HEK293 (cell line): ENCODE measurements at regions not wholly inside any gene's neighbourhood (a gene's known extent, or its start where the extent isn't known, plus 50 kb on each side); places are given as distances from the start of the nearest gene placed in this dataset.

Experiments
- CTCF ChIA-PET: fragments of 350-600 bp; formaldehyde crosslinking; extraction: SDS; loops from one replicate; lab custom pipeline; 2021; ENCODE audit warnings: antibody characterized with exemption; lab: Yijun Ruan, JAX
- POLR2A ChIA-PET: fragments of 300-600 bp; formaldehyde crosslinking; extraction: SDS; loops from one replicate; lab custom pipeline; 2020; ENCODE audit warnings: antibody characterized with exemption, inconsistent platforms; lab: Yijun Ruan, JAX
- H3K27ac ChIP-seq: fragments of 200-500 bp; sonication (Bioruptor generic); 2 replicates; pipeline ENCODE4 v1.5.1; 2014; ENCODE audit warnings: low read depth, low read length, control low read depth, inconsistent platforms; ENCODE audit errors: extremely low read depth
- H3K36me3 ChIP-seq, 2 experiments: fragments of 200-500 bp in 1 of 2; sonication (Bioruptor generic) in 1 of 2; 1 replicate in 1 of 2; 2 replicates in 1 of 2; pipeline ENCODE4 v1.5.1; 2014 to 2017; ENCODE audit warnings: inconsistent platforms in 2 of 2, low read length in 2 of 2; ENCODE audit not compliant: control insufficient read depth in 2 of 2, insufficient read depth in 1 of 2
- H3K4me1 ChIP-seq: fragments of 200-500 bp; sonication (Bioruptor generic); 2 replicates; pipeline ENCODE4 v1.5.1; 2014; ENCODE audit warnings: mild to moderate bottlenecking, low read length, inconsistent platforms; ENCODE audit not compliant: control insufficient read depth, insufficient read depth
- H3K4me3 ChIP-seq: 2 replicates; pipeline ENCODE4 v1.5.1; 2011; ENCODE audit warnings: low read depth, mild to moderate bottlenecking, control low read depth, low read length, moderate library complexity
- H3K9me3 ChIP-seq: fragments of 200-500 bp; sonication (Bioruptor generic); 2 replicates; pipeline ENCODE4 v1.5.1; 2014; ENCODE audit warnings: low read depth, low read length, inconsistent platforms; ENCODE audit not compliant: control insufficient read depth, insufficient read depth
- ELK4 ChIP-seq: IDR thresholded peaks from 2 replicates; pipeline ENCODE4 v1.6.1; 2011; ENCODE audit warnings: mild to moderate bottlenecking, low read depth, low read length, borderline replicate concordance
- GLI2 ChIP-seq: fragments of 450-650 bp; formaldehyde crosslinking; IDR thresholded peaks from 2 replicates; pipeline ENCODE4; 2017; ENCODE audit warnings: missing biosample characterization, missing genetic modification characterization, low read depth, borderline replicate concordance
- OSR2 ChIP-seq: fragments of 450-650 bp; formaldehyde crosslinking; IDR thresholded peaks from 2 replicates; pipeline ENCODE4 v1.5.1; 2016; ENCODE audit warnings: missing biosample characterization, missing genetic modification characterization
- PBX3 ChIP-seq: sonication (generic); formaldehyde crosslinking; IDR thresholded peaks from 2 replicates; pipeline ENCODE4 v1.8.1; 2022; ENCODE audit warnings: mild to moderate bottlenecking, moderate library complexity, missing genetic modification reagents
- PRDM6 ChIP-seq: fragments of 450-650 bp; formaldehyde crosslinking; IDR thresholded peaks from 2 replicates; pipeline ENCODE4 v1.5.1; 2017; ENCODE audit warnings: missing biosample characterization, missing genetic modification characterization
- ZBTB20 ChIP-seq: fragments of 450-650 bp; formaldehyde crosslinking; IDR thresholded peaks from 2 replicates; pipeline ENCODE4 v1.5.1; 2016; ENCODE audit warnings: missing biosample characterization, missing genetic modification characterization
- ZBTB44 ChIP-seq: fragments of 450-650 bp; IDR thresholded peaks from 2 replicates; pipeline ENCODE4 v1.5.1; 2018; ENCODE audit warnings: missing biosample characterization, mild to moderate bottlenecking, missing genetic modification characterization
- ZFP69B ChIP-seq: fragments of 450-650 bp; formaldehyde crosslinking; IDR thresholded peaks from 2 replicates; pipeline ENCODE4 v1.5.1; 2016; ENCODE audit warnings: missing biosample characterization, missing genetic modification characterization
- ZNF132 ChIP-seq: fragments of 450-650 bp; formaldehyde crosslinking; IDR thresholded peaks from 2 replicates; pipeline ENCODE4 v1.5.1; 2017; ENCODE audit warnings: missing biosample characterization, missing genetic modification characterization, borderline replicate concordance
- ZNF175 ChIP-seq: fragments of 450-650 bp; formaldehyde crosslinking; IDR thresholded peaks from 2 replicates; pipeline ENCODE4 v1.5.1; 2016; ENCODE audit warnings: missing biosample characterization, missing genetic modification characterization
- ZNF362 ChIP-seq: fragments of 450-650 bp; formaldehyde crosslinking; IDR thresholded peaks from 2 replicates; pipeline ENCODE4 v1.5.1; 2016; ENCODE audit warnings: missing biosample characterization, missing genetic modification characterization
- ZNF501 ChIP-seq: fragments of 450-650 bp; formaldehyde crosslinking; IDR thresholded peaks from 2 replicates; pipeline ENCODE4 v1.5.1; 2016; ENCODE audit warnings: missing biosample characterization, missing genetic modification characterization
- ZNF514 ChIP-seq: fragments of 450-650 bp; formaldehyde crosslinking; IDR thresholded peaks from 2 replicates; pipeline ENCODE4 v1.5.1; 2016; ENCODE audit warnings: missing biosample characterization, missing genetic modification characterization
- ZNF548 ChIP-seq: fragments of 450-650 bp; formaldehyde crosslinking; IDR thresholded peaks from 2 replicates; pipeline ENCODE4 v1.5.1; 2016; ENCODE audit warnings: missing biosample characterization, missing genetic modification characterization
- TF ChIP-seq, protein P1 (sequence below): fragments of 450-650 bp; formaldehyde crosslinking; IDR thresholded peaks from 2 replicates; pipeline ENCODE4 v1.5.1; 2016; ENCODE audit warnings: missing biosample characterization, missing genetic modification characterization
- TF ChIP-seq, protein P2 (sequence below): fragments of 450-650 bp; formaldehyde crosslinking; IDR thresholded peaks from 2 replicates; pipeline ENCODE4; 2016; ENCODE audit warnings: missing biosample characterization, missing genetic modification characterization
- TF ChIP-seq, protein P3 (sequence below): fragments of 450-650 bp; formaldehyde crosslinking; IDR thresholded peaks from 2 replicates; pipeline ENCODE4 v1.5.0; 2017; ENCODE audit warnings: missing biosample characterization, missing genetic modification characterization, borderline replicate concordance

GRCh38 chrX:11888421-11888820 is 130.4 kb downstream of the MSL3 start:
- H3K4me3 ChIP-seq = no peak overlapping the region
- H3K4me1 ChIP-seq = no peaks in the 10 kb centered on the region
- ChIA-PET POLR2A (no interaction called here), CTCF (no interaction called here)
- H3K36me3 ChIP-seq = no peaks in the 10 kb centered on the region
- H3K9me3 ChIP-seq = no peaks in the 10 kb centered on the region
- H3K27ac ChIP-seq = no peak overlapping the region
- TF ChIP-seq, protein P1, sequence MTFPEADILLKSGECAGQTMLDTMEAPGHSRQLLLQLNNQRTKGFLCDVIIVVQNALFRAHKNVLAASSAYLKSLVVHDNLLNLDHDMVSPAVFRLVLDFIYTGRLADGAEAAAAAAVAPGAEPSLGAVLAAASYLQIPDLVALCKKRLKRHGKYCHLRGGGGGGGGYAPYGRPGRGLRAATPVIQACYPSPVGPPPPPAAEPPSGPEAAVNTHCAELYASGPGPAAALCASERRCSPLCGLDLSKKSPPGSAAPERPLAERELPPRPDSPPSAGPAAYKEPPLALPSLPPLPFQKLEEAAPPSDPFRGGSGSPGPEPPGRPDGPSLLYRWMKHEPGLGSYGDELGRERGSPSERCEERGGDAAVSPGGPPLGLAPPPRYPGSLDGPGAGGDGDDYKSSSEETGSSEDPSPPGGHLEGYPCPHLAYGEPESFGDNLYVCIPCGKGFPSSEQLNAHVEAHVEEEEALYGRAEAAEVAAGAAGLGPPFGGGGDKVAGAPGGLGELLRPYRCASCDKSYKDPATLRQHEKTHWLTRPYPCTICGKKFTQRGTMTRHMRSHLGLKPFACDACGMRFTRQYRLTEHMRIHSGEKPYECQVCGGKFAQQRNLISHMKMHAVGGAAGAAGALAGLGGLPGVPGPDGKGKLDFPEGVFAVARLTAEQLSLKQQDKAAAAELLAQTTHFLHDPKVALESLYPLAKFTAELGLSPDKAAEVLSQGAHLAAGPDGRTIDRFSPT (tag by site-specific recombination) = no peak
- TF ChIP-seq OSR2 (tag by site-specific recombination) (no peak), GLI2 (tag by site-specific recombination) (no peak), ZNF514 (tag by site-specific recombination) (no peak), ZBTB20 (tag by site-specific recombination) (no peak), PBX3 (CRISPR knock-in tag) (no peak), ELK4 (no peak), ZNF501 (tag by site-specific recombination) (no peak), ZFP69B (tag by site-specific recombination) (no peak), ZNF132 (tag by site-specific recombination) (no peak), ZNF548 (tag by site-specific recombination) (no peak), ZNF362 (tag by site-specific recombination) (no peak), ZBTB44 (tag by site-specific recombination) (no peak), PRDM6 (tag by site-specific recombination) (no peak), ZNF175 (no peak)
- TF ChIP-seq, protein P2, sequence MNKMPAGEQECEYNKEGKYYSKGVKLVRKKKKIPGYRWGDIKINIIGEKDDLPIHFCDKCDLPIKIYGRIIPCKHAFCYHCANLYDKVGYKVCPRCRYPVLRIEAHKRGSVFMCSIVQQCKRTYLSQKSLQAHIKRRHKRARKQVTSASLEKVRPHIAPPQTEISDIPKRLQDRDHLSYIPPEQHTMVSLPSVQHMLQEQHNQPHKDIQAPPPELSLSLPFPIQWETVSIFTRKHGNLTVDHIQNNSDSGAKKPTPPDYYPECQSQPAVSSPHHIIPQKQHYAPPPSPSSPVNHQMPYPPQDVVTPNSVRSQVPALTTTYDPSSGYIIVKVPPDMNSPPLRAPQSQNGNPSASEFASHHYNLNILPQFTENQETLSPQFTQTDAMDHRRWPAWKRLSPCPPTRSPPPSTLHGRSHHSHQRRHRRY (tag by site-specific recombination) = no peak
- TF ChIP-seq, protein P3, sequence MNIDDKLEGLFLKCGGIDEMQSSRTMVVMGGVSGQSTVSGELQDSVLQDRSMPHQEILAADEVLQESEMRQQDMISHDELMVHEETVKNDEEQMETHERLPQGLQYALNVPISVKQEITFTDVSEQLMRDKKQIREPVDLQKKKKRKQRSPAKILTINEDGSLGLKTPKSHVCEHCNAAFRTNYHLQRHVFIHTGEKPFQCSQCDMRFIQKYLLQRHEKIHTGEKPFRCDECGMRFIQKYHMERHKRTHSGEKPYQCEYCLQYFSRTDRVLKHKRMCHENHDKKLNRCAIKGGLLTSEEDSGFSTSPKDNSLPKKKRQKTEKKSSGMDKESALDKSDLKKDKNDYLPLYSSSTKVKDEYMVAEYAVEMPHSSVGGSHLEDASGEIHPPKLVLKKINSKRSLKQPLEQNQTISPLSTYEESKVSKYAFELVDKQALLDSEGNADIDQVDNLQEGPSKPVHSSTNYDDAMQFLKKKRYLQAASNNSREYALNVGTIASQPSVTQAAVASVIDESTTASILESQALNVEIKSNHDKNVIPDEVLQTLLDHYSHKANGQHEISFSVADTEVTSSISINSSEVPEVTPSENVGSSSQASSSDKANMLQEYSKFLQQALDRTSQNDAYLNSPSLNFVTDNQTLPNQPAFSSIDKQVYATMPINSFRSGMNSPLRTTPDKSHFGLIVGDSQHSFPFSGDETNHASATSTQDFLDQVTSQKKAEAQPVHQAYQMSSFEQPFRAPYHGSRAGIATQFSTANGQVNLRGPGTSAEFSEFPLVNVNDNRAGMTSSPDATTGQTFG (tag by site-specific recombination) = no peak
